IPS-18a (cell line): ENCODE measurements at regions not wholly inside any gene's neighbourhood (a gene's known extent, or its start where the extent isn't known, plus 50 kb on each side); places are given as distances from the start of the nearest gene placed in this dataset.
"Not testable (repeated sequence)": the region's sequence is repeated elsewhere in the genome, so short reads cannot be mapped to it uniquely, and the experiment has no call there.

ENCODE experiments used
- H3K27ac ChIP-seq: one replicate; pipeline ENCODE4 v1.5.1; 2013; ENCODE audit warnings: low read length
- H3K27me3 ChIP-seq: one replicate; pipeline ENCODE4 v1.6.1; 2013; ENCODE audit warnings: mild to moderate bottlenecking, low read length; ENCODE audit not compliant: control insufficient read depth, insufficient read depth
- H3K36me3 ChIP-seq: one replicate; pipeline ENCODE4 v1.6.1; 2013; ENCODE audit warnings: low read depth, low read length; ENCODE audit not compliant: control insufficient read depth
- H3K4me1 ChIP-seq: one replicate; pipeline ENCODE4 v1.6.1; 2013; ENCODE audit warnings: low read depth, low read length; ENCODE audit not compliant: control insufficient read depth
- H3K4me3 ChIP-seq: one replicate; pipeline ENCODE4 v1.5.1; 2013; ENCODE audit warnings: low read length
- H3K9ac ChIP-seq: one replicate; pipeline ENCODE4 v1.6.1; 2013; ENCODE audit warnings: mild to moderate bottlenecking, low read length, moderate library complexity
- H3K9me3 ChIP-seq: one replicate; pipeline ENCODE4 v1.6.1; 2013; ENCODE audit warnings: low read depth, low read length; ENCODE audit not compliant: control insufficient read depth

GRCh38 chr9:40999952-41000700 lies 128.4 kb downstream of the FOXD4L6 start:
- not testable (repeated sequence) for H3K9ac ChIP-seq, H3K27me3 ChIP-seq, H3K27ac ChIP-seq, H3K4me3 ChIP-seq, H3K36me3 ChIP-seq, H3K9me3 ChIP-seq, H3K4me1 ChIP-seq

- H3K9ac ChIP-seq, H3K4me1 ChIP-seq, H3K27ac ChIP-seq, H3K9me3 ChIP-seq, H3K27me3 ChIP-seq, H3K36me3 ChIP-seq, H3K4me3 ChIP-seq: not testable (repeated sequence)
These were observed 133.0 kb downstream of the FOXD4L6 start for GRCh38 chr9:40995490-40995889.

GRCh38 chr9:40993842-40994241 lies 134.6 kb downstream of the FOXD4L6 start:
- H3K4me3 ChIP-seq, H3K36me3 ChIP-seq, H3K9me3 ChIP-seq, H3K27me3 ChIP-seq, H3K27ac ChIP-seq, H3K4me1 ChIP-seq, H3K9ac ChIP-seq: not testable (repeated sequence)

GRCh38 chr9:40993375-40993774 lies 135.1 kb downstream of the FOXD4L6 start:
- H3K9ac ChIP-seq, H3K27me3 ChIP-seq, H3K27ac ChIP-seq, H3K36me3 ChIP-seq, H3K9me3 ChIP-seq, H3K4me1 ChIP-seq: not testable (repeated sequence)
- peak overlapping the region; percentile 54 for H3K4me3 ChIP-seq

- H3K27ac ChIP-seq: not testable (repeated sequence)
- peak overlapping the region; percentile 54 for H3K4me3 ChIP-seq
These were observed 136.0 kb downstream of the FOXD4L6 start for GRCh38 chr9:40992472-40992821.

GRCh38 chr9:40991741-40992471 lies 136.6 kb downstream of the FOXD4L6 start:
- not testable (repeated sequence) for H3K9me3 ChIP-seq, H3K4me1 ChIP-seq, H3K27ac ChIP-seq, H3K27me3 ChIP-seq, H3K36me3 ChIP-seq
- H3K9ac ChIP-seq: peak overlapping the region; percentile 55
- peak overlapping the region; percentile 54 for H3K4me3 ChIP-seq

More at GRCh38 chr9:40992472-40992821, 136.0 kb downstream of the FOXD4L6 start:
- H3K4me1 ChIP-seq, H3K36me3 ChIP-seq, H3K9me3 ChIP-seq, H3K27me3 ChIP-seq: not testable (repeated sequence)
- H3K9ac ChIP-seq: peak overlapping the region; percentile 55

GRCh38 chr9:40991100-40991740 lies 137.3 kb downstream of the FOXD4L6 start:
- H3K9me3 ChIP-seq, H3K36me3 ChIP-seq, H3K27me3 ChIP-seq, H3K27ac ChIP-seq, H3K4me1 ChIP-seq: not testable (repeated sequence)
- H3K9ac ChIP-seq: peak overlapping the region; percentile 29
- peak overlapping the region; percentile 54 for H3K4me3 ChIP-seq

GRCh38 chr9:40986332-40986731 lies 142.1 kb downstream of the FOXD4L6 start:
- not testable (repeated sequence) for H3K27ac ChIP-seq, H3K36me3 ChIP-seq, H3K4me3 ChIP-seq, H3K4me1 ChIP-seq, H3K9ac ChIP-seq, H3K9me3 ChIP-seq, H3K27me3 ChIP-seq

GRCh38 chr9:40975351-40975750 lies 153.1 kb downstream of the FOXD4L6 start:
- H3K4me3 ChIP-seq, H3K9me3 ChIP-seq, H3K36me3 ChIP-seq, H3K9ac ChIP-seq, H3K27ac ChIP-seq, H3K4me1 ChIP-seq: not testable (repeated sequence)
- peaks cover 31% of the 10 kb centered on the region for H3K27me3 ChIP-seq

- not testable (repeated sequence) for H3K9me3 ChIP-seq, H3K9ac ChIP-seq, H3K36me3 ChIP-seq, H3K4me1 ChIP-seq, H3K4me3 ChIP-seq, H3K27ac ChIP-seq
- peaks cover 29% of the 10 kb centered on the region for H3K27me3 ChIP-seq
These were observed 153.6 kb downstream of the FOXD4L6 start for GRCh38 chr9:40974912-40975311.

GRCh38 chr9:40971773-40972172 lies 156.7 kb downstream of the FOXD4L6 start:
- peaks cover 31% of the 10 kb centered on the region for H3K27me3 ChIP-seq

GRCh38 chr9:40970340-40970739 lies 158.1 kb downstream of the FOXD4L6 start:
- not testable (repeated sequence) for H3K9ac ChIP-seq, H3K4me3 ChIP-seq, H3K4me1 ChIP-seq, H3K27ac ChIP-seq, H3K36me3 ChIP-seq, H3K9me3 ChIP-seq
- H3K27me3 ChIP-seq: peaks cover 43% of the 10 kb centered on the region

More at GRCh38 chr9:40971773-40972172, 156.7 kb downstream of the FOXD4L6 start:
- H3K27ac ChIP-seq, H3K9me3 ChIP-seq, H3K4me3 ChIP-seq, H3K4me1 ChIP-seq, H3K9ac ChIP-seq, H3K36me3 ChIP-seq: not testable (repeated sequence)
